GM18507 (cell line): ENCODE measurements at regions not wholly inside any gene's neighbourhood (a gene's known extent, or its start where the extent isn't known, plus 50 kb on each side); places are given as distances from the start of the nearest gene placed in this dataset.

Experiments used
- DNase-seq: peaks from one replicate; pipeline ENCODE4 v3.0.0; 2011; ENCODE audit warnings: low read depth; ENCODE audit not compliant: insufficient read length; ENCODE audit errors: extremely low spot score
- FAIRE-seq: peaks from 2 replicates; lab custom pipeline; 2011; peaks lifted over from hg19 to GRCh38; lab: Jason Lieb, UNC

DNA sequence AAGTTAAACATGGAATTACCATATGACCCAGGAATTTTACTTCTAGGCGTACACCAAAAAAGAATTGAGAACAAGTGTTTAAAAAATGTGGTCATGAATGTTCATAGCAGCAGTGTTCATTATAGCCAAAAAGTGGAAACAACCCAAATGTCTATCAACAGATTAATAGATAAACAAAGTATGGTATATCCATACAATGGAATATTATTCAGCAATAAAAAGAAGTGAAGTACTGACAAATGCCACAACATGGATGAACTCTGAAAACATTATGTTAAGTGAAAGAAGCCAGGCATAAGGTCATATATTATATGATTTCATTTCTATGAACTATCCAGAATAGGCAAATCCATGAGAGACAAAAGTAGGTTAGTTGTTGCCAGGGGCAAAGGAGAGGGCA lies 141.7 kb upstream of the NAV2 start:
- DNase-seq (no peak), FAIRE-seq (no peak)

GRCh38 chr11:19567996-19568395 lies 144.6 kb upstream of the NAV2 start:
- FAIRE-seq (no peak), DNase-seq (no peak)

DNA sequence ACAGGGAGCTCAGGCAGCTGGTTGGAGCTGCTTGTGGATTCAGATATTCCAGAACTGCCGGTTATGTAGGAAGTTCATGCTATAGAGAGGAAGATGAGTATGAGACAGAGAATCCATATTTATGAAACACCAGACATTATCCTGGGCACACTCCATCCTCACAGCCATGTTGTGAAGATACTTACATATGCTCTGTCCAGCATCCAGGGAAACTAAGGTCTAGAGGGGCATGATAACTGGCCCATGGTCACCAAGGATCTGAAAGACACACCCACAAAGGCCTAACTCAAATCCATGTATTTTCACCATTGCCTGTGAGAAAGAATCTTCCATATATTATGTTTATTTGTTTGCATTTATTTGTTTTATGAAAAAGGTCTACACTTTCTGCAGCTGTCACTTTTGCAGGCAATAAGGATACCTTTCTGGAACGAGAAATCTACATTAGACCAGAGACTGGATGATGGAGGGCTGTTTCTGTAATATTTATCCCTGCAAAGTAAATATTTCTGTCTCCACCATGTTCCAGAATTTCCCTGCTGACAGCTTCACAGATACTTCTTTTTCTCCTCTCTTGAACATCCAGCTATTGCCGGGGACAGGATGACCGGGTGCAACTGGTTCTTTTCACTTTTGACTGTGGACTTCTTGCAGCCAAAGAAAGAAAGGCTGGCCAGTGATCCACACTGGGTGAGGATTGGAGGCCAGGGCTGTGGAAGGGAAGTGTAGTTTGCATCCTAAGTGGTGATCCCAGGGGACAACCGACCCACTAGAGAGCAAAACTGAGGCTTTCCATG lies 145.9 kb upstream of the NAV2 start:
- FAIRE-seq: no peak
- no peak for DNase-seq

GRCh38 chr11:19565639-19566038 lies 147.0 kb upstream of the NAV2 start:
- no peak for FAIRE-seq
- DNase-seq: no peak

GRCh38 chr11:19562156-19562555 lies 150.5 kb upstream of the NAV2 start:
- DNase-seq (no peak), FAIRE-seq (no peak)

- FAIRE-seq (no peak), DNase-seq (no peak)
Observed at GRCh38 chr11:19561011-19561410, 151.6 kb upstream of the NAV2 start.

DNA sequence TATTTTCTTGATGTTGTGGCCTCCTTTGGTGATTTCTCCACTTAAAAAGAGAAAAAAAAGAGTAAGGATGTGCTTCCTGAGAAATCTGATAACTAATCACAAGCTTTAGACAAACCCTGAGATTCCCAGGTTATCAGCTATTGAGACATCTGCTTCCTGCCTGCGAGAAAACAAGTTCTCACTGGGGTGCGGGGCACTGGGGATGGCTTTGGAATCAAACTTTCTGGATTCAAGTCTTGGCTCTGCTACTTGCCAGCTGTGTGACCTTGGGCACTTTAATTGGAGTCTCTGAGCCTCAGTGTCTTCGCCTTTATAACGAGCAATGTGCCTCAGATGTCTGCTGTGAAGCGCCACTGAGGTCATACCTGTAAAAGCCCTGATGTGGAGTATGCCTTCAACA lies 152.5 kb upstream of the NAV2 start:
- FAIRE-seq (no peak), DNase-seq (no peak)

DNA sequence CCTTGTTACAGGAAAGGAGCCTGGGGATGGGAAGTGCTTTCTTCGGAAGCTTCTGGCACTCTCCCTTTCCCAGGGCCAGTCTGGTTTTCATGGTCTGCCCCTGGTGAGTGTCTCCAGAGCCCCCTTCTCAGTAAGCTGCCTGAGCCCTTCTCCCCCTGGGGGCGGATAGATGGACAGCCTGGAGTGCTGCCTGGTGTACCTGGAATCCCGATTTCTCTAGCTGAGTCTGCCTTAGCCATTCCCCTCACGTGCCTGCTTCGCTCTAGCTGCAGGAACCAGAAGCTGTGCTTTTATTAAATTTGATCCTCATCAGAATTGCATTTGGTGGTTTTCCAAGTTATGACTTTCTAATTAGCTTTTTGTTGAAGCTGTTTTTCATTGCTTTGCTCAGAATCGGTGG lies 152.9 kb upstream of the NAV2 start:
- DNase-seq: no peak
- FAIRE-seq: no peak

- no peak for DNase-seq
- no peak for FAIRE-seq
Observed at GRCh38 chr11:19558189-19558986, 154.2 kb upstream of the NAV2 start.

- FAIRE-seq: peak; percentile 86
- DNase-seq: peak; percentile 23
Observed at GRCh38 chr11:19557720-19558140, 154.9 kb upstream of the NAV2 start.

DNA sequence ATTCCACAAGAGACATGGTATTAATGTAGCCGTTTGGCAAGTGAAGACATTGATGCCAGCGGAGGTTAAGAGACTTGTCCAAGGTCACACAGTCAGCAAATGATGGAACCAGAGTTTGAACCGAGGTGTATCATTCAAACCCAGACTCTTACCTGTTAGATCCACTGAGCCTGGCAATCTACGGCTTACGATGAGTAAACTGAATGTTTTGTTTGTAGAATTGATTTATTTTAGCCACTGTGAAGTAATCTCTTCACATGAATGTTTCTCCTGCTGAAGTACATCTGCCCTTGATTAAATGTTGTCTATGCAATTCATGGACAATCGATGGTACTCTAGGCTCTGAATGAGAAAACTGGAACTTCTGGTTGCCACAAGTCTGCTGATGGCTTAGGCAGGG lies 155.5 kb upstream of the NAV2 start:
- FAIRE-seq (no peak), DNase-seq (no peak)

GRCh38 chr11:19555266-19555665 lies 157.4 kb upstream of the NAV2 start:
- no peak for FAIRE-seq
- DNase-seq: no peak

GRCh38 chr11:19553683-19554333 lies 158.8 kb upstream of the NAV2 start:
- FAIRE-seq (peak; percentile 80), DNase-seq (peak; percentile 29)

GRCh38 chr11:19552656-19553260 lies 159.9 kb upstream of the NAV2 start:
- no peak for FAIRE-seq
- no peak for DNase-seq

DNA sequence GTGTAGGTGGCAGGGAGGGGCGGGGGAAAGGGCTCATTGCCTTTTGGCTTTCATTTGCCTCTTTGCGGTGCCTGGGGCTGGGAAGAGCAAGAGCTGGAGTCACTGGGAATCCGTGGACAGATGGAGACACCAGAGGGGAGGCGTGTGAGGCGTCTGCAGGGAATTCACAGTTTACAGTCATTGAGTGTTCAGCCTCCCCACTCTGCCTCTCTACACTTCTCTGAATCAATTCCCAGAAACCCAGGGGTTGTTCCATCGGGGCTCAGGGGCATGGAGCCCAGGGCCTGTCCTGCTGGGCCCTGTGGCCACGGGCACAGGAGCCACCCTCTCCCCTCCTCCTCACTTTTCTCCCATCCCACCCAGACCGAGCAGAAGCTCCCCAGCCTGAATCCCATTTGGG lies 160.5 kb upstream of the NAV2 start:
- FAIRE-seq (no peak), DNase-seq (no peak)

DNA sequence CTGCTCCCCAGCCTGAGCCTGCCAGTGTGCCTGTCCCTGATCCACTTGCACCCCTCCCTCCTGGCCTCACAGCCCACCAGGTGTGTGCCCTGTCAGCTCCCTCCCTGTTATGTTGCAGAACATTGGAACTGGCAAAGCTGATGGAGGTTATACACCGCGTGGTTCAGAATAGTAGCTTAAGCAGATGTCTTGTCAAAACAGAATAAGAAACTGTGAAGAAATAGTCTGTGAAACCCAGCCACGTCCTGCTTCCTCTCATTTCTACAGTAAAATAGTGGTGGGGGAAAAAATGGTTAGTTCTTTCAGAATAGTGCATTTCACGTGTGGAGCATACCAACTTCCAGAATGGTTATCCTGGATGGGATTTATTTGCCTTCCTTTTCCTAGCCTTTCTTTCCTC lies 161.2 kb upstream of the NAV2 start:
- no peak for DNase-seq
- FAIRE-seq: no peak

DNA sequence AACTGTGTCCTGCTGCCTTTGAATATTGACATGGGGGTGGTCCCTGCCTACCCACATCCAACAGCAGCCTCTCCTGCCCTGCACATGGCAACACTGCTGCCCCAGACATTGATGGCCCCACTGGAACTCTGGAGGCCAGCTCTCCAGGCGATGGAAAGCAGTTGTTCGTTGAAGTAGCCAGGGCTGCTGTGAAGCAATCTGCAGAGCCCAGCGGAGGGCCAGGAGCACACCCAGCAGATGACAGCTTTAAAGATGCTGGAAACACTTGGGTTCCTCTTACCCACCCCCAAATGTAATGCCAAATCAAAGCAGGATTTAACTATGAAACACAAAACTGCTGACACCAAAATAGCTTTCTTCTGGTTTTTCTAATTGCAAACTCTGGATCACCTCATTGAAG lies 165.6 kb upstream of the NAV2 start:
- no peak for FAIRE-seq

GRCh38 chr11:19546325-19546724 lies 166.3 kb upstream of the NAV2 start:
- no peak for FAIRE-seq
- no peak for DNase-seq

More for the DNA sequence above, 165.6 kb upstream of the NAV2 start:
- DNase-seq: no peak

DNA sequence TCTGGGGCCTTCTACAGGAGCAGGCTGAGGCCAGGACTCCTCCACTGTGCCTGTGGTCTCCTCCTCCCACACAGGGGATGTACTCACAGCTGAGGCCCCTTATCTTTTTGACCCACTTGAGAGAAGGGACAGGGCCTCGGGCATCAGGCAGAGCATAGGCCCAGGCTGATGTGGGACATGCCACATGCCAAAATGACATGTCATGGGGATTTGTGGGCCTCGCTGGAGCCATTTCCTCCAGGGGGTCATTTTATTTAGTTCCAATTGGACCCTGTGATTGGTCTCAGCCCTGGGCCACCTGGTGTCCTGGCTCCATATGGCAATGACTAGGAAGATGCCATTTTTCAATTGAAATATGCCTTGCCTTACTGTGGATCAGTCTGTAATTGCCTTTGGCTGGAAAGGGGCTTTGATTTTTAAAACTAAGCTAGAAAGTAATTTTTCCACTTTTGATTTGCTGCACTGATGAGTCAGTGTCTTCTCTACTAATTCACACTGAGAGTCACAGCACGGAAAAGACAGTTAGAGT lies 171.1 kb upstream of the NAV2 start:
- FAIRE-seq: no peak
- DNase-seq: no peak

- DNase-seq (no peak), FAIRE-seq (no peak)
Observed at GRCh38 chr11:19539861-19540260, 172.8 kb upstream of the NAV2 start.
